ENCODE measurements at regions not wholly inside any gene's neighbourhood (a gene's known extent, or its start where the extent isn't known, plus 50 kb on each side); places are given as distances from the start of the nearest gene placed in this dataset.

DNA sequence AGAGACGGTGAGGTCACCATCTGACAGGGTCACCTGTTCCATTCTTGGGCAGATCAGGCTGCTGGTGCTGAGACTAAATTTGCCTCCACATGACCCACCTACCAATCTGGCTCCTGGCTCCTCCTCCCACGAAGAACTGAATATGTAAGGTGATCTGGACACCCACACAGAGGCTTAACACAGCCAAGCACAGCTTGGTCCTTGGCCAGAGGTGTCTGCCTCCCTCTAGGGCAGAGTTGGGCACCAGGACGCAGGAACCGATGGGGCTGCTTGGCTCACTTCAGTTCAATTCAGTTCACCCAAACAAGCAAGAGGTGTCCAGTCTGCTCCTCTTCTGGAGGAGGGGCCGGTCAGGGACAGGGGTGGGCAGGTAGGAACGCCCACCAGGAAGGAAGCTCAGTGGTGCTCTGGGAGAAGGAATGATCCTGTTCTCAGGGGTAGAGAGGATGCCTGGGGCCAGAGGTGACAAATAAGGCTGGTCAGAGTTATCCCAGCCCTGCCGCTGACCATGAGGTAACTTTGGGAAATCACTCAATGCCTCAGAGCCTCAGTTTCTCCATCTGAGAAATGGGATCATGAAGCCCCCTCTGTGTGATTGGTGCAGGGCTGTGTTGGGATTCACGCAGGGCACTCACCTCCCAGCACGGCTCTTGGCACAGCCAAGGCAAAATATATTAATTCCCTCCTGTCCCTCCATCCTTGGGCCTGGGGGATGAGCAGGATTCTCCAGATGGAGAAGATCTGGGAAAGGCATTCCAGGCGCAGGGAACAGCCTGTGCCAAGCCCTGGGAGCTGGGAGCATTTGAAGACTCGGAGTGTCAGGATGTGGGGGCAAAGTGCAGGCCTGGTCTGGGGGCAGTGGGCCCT is 284.5 kb downstream of the PTPRU start:
- DNase-seq = peak; percentile 59

DNA sequence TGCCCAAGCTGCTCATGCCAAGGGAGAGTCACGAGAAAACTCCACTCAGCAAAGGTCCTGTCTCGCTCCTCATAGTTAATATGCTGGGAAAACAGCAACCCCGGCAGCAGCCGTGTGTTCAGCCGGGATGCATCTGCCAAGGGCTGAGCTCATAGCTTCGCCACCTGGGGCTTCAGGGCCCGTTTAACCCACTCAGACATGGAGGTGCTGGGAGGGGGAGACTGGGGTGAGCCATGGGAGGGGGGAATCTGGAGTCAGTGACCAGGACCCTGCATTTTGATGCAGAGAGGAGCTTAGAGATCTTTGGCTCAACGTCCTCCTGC is 283.4 kb downstream of the PTPRU start:
- DNase-seq = peak; percentile 62

DNA sequence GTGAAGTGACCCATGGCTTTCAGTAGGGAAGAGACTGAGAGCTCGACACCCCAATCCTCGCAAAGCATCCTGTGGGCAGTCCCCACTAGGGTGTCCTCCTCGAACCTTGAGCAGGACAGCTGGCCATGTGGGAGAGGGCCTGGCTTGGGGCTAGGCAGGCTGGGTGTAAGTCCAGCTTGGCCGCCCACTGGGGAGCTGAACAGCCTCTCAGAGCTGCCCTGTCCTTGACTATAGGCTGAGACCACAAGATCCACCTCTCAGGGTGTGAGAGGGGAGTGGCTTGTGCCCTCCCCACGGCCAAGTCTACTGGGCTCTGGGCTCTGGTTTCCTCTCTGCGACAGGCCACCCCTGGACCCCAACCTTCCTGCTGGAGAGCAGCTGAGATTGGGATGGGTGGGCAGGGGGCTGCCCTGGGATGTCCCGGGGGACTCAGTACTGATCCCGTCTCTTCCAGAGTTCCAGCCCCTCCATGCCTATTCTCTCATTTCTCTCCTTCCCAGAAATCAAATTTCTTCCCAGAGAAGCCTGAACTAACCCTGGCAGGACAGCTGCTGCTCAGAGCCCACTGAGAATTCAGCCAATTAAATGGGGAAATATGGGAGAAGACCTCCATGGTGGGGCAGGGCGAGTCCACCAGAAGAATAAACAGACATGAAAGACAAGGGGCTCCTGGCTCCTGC is 282.9 kb downstream of the PTPRU start:
- no peak for DNase-seq

DNA sequence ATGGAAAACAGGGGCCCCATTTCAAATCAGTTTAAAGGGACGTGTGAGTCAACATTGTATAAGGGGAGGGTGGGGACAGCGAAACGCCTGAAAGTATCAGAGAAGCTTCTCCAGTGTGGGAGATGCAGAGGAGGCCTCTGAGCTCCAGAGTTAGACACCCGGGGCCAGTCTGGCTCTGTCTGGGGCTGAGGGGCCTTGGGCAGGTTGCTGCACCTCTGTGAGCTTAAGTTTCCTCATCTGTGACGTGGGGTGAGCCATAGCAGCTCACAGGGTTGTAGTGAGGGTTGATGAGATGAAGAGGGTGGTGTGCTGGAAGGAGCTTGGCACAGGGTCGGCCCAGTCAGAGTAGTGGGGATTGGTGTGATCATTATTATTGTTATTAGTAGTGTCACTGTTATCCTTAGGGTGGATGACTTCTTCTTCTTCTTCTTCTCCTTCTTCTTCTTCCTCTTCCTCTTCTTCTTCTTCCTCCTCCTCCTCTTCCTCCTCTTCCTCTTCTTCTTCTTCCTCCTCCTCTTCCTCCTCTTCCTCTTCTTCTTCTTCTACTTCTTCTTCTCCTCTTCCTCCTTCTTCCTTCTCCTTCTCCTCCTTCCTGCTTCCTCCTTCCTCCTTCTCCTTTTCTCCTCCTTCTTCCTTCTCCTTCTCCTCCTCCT is 282.0 kb downstream of the PTPRU start:
- no peak for DNase-seq

DNA sequence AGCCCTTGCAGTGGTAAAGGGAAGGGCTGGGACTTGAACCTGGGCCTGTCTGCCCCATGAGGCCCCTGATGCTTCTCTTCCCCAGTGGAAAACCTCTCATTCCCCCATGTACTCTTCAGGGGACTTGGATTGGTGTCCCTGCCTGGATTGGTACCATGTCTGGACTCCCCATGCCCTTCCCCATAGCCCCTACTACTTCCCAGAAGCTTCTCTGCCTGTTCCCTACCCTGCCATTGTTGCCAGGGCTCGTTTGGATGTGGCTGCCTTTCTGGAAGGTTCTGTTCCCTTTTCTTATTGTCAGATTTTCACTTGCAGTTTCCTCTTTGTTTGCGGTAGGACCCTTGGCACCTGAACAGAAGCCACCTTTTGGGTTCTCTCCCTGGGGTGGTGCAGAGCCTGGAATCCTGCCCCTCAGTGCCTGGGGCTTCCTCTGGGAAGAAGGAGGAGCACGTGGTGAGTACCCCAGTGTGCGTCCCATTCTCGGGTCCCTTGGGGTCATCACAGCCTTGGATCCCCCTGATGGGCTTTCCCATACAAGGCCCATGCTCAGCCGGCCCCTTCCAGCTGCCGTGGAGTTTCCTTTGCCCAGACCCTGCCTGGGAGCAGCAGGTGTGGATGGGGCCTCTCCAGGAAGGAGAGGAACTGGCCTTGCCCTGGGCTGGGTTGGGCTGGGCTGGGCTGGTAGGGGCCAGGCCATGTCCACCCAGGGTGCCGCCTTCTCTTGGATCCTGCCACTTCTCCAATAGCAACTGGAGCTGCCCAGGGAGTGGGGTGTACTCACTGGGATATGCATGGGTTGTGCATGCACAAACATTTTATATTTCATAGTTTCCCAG is 281.1 kb downstream of the PTPRU start:
- no peak for DNase-seq

DNA sequence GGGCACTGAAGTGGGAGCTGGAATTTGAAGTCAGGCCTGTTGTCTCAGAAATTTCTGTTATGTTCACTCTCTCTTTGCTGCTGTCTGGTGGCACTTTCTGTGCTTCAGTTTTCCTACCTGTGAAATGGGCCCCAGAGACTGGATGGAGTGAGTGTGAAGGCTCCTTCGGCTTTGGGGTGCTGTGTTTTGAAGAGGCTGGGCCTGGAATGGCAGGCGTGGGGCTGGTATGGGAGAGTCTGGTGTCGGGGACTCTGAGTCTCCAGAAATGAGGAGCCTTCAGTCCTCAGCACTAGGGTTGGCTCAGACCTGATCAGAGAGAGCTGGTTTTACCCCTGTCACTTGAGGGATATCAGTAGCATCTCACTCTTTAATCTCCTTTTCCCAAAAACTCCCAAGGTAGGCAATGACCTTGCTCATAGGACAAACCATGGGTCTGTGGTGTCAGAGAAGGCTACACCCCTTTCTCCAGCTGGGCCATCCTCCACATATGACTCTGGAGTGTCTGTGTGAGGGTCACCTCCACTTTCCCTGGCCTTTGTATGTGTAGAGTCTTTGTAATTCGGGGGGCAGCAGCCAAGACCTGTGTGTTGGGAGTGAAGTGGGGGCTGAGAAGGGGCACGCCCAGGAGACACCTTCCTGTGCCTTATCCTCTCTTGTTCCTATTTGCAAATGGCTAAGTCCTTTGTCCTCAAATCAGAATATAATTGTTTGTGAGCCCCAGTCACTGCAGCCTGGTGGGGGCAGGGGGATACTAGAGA is 279.9 kb downstream of the PTPRU start:
- no peak for DNase-seq

DNA sequence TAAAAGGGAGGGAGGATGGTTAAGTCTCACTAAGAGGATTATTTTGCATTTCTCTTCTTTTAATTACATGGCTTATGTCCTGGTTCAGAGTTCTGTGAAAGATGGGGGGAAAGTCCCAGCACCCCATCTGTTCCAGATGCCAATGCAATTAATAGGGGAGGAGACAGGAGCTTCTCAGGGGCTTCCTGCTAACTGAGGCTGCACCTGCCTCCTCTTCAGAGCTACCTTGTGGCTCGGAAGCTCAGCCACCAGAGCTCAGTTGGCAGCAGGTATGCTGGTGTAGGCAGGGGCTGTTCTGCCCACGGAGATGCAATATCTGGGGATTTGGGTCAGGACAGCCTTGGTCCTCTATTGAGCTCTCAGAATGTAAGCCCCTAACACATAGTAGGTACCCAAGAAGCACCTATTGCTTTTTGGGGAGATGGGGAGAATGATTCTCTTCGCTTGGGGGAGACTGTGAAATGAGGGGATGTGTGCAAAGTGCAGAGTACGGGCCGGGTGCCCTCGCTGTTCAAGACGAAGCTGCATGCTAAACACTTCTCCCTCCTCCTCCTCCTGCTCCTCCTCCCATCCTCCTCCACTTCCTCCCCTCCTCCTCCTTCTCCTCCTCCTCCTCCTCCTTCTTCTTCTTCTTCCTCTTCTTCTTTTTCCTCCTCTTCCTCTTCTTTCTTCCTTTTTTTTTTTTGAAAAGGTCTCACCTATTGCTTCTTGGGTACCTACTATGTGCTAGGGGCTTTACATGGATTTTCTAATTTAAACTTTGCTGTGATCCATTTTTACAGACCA is 279.0 kb downstream of the PTPRU start:
- peak; percentile 35 for DNase-seq

DNA sequence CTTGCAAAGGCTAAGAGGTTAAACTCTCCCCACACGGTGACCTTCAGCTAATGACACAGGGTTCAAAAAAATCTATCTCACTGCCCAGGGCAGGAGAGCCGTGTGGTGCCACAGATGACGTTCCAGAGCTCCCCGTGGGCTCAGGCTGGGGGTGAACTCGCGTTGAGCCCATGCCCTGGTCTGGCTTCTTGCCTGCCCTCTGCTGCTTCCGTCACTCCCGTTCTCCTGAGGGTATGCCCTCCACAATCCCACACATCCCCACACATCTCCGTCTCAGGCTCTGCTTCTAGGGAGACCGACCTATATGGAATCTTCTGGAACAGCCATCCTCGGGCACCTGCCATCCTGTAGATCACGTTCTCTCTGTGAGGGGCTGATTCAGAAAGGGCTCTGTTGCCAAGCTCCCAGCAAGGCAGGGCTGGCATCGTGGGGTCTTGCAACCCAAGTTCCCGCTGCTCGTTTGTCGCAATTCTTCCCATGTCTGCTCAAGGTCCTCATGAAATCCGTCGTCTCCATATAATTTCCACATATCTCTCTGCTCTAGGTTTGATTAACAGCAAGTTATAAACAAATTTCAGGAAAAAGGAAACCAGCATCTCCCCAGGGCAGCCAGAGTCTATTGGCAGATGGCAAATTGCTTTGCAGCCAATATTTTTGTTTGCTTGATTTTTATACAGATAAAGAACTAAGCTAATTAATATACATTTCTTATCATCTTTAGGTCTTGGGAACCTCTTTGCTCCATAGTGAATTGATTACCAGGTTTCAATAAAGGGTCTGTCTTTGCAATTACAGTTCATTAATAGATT is 278.2 kb downstream of the PTPRU start:
- DNase-seq = peak; percentile 7

DNA sequence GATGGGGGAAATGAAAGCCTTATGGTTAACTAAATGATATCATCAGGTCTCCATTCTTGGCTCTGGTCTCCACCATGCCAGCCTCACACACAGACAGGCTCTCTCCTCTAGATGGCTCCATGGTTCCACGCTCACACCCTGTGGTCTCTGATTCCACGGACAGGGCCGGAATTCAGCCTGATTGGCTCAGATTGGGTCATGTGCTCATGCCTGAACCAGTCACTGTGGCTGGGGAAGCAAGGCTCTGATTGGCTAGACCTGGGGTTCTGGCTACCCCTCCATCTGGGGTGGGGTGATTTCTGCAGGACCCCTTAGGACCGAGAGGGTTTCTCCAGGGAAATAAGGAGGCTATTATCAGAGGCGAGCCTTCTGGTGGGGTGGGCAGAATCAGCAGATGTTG is 277.0 kb downstream of the PTPRU start:
- DNase-seq = peak; percentile 74

DNA sequence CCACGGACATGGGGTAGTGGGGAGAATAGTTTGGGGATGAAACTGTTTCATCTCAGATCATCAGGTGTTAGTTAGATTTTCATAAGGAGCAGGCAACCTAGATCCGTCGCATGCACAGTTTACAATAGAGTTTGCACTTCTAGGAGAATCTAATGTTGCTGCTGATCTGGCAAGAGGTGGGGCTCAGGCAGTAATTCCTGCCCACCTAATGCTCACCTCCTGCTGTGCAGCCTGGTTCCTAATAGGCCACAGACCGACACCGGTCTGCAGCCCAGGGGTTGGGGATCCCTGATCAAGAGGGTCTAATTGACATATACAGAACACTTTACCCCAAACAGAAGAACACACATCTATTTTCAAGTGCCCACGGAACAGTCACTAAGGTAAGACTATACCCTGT is 275.1 kb downstream of the PTPRU start:
- no peak for DNase-seq

DNA sequence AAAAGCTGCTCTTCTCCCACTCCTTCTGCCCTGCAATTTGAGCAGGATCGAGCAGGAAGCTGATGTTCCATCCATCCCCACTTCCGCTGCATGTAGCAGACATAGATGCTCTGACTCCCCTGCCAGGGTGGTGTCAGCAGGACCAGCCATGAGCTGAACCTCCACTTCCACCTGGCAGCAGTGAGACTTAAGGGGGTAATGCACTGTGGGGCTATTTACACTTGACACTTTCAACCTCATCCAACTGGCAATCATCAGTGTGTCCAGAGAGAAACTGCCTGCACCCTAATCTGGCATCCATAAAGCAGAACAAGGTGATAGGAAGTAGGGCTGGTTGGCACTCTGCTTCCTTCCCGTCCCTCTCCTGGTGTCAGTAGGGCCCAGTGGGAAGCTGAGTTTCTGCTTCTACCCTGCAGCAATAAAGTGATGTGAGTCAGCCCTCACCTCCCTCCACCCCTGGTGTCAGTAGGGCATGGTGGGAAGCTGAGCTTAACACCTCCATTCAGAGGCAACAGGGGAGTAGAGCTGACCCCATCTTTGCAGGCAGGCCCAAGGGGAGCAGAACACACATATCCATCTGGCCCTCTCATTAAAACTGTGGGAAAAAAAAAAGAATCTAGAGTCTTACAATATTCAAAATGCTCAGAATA is 272.3 kb downstream of the PTPRU start:
- DNase-seq = peak; percentile 10

DNA sequence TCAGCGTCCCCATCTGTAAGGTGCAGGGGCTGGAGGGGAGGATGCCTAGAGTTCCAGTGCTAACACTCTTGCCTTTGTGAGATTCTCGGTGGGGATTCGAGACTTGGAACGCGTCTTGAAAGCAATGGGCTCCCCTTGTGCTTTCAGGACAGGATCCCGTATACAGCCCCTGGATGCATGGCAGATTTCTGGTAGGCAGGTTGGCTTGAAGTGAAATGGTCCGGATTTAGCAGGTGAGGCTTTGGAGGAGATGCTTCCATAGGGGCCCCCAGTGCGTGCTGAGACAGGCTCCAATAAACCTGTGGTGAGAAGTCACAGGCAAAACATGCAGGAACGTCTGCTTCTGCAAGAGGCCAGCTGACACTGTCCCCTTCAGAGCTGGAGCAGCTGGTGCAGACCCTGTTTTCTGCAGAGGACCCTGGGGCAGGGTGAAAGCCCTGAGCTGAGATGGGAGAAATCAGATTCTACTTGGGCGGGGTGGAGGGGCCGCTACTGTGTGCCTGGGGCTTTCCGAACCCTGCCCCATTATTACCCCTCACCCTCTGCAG is 270.4 kb downstream of the PTPRU start:
- DNase-seq = no peak

DNA sequence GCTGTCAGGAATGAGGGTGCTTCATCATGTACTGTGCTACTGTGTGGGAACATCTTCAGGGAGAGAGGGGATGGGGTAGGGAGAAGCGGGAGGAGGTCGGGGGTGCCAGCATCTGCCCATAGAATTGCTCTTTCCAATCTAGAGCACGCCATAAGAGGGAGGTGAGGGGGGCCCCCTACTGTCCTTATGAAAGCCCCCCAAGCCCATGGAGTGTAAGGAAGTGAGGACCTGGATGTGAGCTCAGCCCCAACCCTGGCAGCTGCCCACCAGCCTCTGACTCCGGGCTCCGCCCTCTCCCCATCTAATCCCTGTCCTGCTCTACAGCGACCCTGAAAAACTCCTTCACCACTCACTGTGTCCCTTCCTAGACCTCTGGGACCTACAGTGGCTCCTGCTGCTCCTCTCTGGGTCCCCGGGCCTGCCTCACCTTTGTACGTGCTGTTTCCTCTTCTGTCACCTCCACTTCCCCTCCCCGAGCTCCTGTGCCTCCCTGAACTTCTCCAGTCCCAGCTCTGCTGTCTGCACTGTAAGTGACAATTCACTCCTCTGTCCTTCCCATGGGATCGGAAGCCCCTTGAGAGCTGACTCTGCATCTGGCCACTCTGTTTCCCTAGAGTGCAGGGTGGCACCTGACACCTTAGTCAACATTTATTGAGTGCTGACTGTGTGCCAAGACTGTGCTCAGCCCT is 269.4 kb downstream of the PTPRU start:
- DNase-seq = peak; percentile 20

DNA sequence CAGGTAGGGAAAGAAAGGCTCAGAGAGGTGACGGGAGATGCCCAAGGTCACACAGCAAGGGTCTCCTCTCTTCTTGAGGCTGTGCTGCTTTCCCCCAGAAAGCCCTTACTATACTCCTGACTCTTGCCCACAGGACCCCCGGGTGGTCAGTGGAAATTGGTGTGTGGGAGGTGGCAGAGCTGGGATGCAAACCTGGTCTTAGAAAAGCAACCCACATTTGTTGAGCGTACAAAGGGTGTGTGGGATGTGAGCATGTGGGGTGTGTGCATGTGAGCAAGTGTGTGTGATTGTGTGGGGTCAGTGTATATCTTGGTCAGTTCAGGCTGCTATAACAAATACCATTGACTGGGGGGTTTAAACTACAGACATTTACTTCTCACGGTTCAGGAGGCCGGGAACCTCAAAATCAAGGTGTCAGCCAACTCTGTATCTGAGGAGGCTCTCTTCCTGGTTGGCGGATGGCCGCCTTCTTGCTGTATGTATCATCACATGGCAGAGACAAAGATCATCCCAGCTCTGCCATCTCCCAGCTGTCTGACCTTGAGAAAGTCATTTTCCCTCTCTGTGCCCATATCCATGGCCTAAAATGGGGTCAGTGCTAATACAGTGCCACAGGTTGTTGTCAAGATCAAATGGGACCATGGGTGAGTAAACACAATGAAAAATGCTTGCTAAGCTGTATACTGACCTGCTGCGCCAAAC is 268.5 kb downstream of the PTPRU start:
- DNase-seq = no peak

DNA sequence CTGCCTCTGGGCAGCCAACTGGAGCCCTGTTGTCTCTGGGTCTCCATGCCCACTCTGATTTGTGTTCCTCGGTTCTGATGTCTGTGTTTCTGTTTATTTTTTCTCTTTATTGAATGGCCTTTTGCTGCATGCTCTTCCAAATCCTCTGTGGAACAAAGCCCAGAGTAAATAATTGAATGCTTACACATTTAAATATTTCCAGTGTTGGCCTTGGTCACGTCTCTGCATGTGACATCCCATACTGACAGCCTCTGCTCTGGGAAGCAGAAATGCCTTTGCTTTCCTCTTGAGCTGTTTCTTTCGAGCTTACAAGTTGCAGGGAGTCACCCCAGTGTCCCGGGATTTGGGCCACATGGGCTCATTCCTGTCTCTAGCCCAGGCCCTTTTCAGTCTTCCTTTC is 267.9 kb downstream of the PTPRU start:
- no peak for DNase-seq

DNA sequence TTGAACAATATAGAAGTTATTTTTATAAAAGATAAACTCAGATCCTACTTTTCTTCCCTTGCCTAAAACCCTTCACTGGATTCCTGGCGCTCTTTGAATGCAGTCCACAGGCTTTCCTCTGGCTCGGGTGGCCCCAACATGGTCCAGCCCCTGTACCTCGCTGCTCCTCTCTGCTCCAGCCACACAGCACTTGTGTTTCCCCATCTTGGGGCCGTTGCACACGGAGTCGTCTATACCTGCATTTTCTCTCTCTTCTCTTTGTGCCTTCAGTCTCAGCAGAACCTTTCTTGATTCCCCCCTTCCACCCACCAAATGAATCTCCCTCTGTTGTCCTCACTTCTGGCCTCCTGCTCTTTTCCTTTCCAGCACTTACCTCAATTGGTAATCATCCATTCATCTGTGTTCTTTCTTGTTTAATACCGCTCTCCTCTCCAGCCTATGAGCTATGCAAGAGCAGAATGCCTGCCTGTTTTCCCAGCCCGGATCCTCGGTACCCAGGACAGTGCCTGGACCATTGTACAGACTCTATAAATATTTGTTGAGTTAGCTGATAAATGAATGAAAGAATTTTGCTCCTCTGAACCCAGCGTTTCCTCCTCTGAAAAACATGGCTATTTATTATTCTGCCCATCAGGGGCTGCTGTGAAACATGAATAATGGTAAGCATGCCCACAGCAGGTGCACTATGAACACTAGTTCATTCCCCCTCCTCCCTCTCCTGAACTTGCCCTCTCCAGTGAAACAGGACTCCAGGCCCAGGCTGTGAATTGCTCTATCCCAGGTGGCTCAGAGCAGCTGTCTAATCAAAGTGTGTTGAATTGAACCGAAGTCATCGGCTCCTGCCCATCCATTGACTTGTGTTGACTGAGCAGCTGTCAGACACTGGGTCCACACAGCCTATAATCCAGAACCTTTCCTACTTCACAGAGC is 266.9 kb downstream of the PTPRU start:
- DNase-seq = peak; percentile 92

DNA sequence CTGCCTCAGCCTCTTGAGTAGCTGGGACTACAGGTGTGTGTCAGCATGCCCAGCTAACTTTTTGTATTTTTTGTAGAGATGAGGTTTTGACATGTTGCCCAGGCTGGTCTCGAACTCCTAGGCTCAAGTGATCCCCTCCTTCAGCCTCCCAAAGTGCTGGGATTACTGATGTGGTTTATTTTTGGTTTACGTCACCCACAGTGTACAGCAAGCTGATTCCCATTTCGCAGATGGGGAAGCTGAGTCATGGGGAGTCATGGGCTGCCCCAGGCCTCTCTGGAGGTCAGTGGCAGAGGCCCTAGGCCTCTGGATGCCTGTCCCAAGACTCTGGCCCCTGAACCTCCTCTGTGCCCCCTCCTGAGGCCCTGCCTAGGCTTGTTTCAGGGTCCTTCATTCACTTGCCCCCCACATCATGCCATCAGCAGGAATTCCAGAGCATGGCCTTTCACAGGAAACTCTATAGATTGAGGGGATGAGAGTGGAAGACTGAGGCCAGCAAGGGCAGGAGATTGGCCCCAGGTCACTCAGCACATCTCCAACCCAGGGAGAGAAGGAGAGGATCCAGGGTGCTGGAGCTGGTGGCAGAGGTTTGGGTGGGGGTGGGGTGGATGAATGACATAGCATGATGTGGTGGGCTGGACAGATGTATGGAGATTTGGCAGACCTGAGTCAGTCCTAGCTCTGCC is 266.0 kb downstream of the PTPRU start:
- DNase-seq = no peak
